C1 segment of cervical spinal cord (tissue), 14 donors: ENCODE measurements at regions not wholly inside any gene's neighbourhood (a gene's known extent, or its start where the extent isn't known, plus 50 kb on each side); places are given as distances from the start of the nearest gene placed in this dataset.
"Not testable (repeated sequence)": the region's sequence is repeated elsewhere in the genome, so short reads cannot be mapped to it uniquely, and the experiment has no call there.

Experiments
- DNase-seq, 14 donors: peaks; one replicate each; lab custom pipeline; 2025; lab: John Stamatoyannopoulos, UW

DNA sequence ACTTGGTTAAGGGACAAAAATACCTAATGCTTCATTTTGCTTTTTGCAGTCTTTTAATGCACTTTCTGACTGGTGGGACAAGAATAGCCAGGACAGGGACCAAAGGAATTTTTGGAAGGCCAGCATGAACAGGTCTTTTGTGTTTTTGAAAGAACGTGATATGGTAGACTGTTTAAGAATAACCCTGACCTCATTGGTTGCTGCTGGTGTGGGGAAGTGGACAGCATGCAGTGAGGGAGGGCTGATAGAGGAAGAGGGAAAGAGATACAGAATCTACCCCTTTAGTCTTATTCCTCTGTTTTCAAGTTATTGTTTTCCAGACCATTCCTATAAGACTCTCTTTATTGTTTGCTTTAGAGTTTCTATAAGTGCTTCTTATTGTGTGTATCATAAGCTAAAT, 816.2 kb downstream of the CDH11 start:
- DNase-seq, result no peak

DNA sequence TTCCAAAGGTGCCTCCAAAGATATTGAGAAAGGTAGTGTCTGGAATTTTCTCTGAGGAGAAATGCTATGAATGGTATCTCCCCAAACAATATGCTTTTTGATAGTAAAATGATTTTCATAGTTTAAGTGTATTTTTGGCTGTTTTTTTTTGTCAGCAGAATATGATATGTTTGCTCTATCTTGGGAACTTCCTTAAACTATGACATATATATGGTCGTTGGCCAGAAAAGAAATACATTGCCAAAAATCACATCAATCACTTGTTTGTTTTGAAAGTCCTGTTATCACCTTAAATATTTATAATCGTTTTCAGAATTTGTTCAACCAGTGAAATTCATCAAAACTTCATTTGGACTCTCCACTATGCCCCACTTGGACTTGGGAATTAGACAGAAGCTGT, 816.9 kb downstream of the CDH11 start:
- DNase-seq, result no peak

DNA sequence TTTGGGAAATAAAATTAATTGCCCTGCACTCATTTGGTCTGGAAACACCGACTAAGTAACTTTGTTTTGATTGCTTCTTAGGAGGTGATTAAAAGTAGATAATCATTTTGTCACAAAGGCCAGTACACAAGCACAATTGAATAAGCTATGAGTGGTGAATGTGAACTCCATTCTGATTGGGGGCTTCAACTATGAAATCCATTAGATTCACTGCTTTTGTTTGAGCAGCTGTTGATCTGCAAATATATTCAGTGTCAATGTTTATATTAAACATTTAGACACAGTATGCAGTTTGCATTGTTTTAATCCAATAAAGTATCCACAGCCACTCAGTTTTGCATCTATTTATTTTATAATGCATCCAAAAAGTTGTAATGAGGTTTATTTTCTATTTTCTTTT, 817.5 kb downstream of the CDH11 start:
- no peak for DNase-seq

DNA sequence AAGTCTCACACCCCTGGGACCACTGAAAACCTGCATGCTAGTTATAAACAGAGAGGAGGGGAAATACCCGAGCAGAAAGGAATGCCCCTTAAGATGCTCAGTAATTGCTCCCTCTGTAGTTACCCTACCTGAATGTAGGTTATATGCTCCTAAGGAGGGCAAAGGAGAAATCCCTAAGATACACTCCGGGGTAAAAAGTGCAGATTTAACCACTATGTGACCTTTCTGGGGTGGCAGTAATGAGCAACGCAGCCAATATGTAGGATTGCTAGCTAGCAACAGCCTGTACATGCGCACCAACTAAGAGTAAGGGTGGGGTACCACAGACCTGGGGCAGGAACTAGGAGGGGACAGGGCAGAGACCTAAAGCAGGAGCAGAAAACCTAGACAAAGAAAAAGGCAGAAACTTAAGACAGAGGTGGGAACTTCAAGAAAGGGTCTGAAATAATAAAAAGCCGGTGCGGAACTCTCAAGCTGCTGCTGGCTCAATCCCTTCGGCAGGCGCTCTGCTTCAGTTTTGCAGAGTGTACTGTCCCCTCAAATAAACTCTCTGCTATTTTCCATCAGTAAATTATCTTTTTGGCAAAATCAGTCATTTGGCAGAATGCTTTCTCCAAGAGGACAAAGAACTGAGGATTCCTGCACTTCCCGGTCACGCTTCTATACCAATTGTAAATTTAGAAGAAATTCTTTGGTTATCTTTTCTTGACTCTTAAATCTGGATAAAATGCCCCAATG, 823.8 kb downstream of the CDH11 start:
- no peak for DNase-seq

DNA sequence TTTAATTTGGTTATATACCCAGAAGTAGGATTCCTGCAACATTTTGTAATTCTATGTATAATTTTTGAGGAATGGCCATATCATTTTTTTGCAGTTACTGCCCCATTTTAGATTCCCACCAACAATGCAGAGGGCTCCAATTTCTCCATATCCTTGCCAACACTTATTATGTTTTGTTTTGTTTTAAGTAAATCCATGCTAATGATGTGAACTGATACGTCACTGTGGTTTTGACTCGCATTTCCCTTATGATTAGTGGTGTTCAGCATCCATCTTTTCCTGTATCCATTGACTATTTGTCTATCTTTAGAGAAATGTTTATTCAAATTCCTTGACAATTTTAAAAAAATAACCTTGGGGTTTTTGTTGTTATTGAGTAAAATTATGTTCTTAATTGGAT, 826.4 kb downstream of the CDH11 start:
- DNase-seq, result no peak

DNA sequence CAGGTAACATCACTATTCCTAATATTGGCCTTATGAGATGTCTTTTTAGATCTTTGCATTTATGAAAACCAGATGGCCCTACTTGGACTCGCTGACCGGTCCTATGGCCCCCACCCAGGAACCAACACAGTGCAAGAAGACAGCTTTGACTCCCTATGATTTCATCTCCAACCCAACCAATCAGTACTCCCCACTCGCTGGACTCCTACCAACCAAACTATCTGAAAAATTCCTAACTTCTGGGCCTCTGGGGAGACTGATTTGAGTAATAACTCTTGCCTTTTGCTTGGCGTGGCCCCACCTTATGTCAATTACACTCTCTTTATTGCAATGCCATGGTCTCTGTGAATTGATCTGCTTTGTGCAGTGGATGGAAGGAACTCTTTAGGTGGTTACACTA, 828.9 kb downstream of the CDH11 start:
- no peak for DNase-seq

DNA sequence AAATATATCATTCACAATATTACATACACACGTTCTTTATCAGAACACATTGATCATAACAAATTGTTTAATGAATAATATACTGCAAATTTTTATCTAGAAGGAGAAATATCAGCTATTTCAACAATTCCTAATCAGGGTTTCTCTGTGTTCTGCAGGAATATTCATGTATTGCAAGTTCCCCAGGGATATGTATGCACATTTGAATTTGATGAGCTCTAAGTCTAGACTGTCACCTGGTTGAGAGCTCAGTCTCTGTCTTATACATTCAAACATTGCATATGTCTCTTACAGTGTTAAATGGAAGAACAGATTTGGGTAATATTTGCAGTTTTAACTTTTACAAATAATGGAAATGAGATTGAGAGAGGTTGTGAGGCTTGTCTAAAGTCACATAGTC, 829.7 kb downstream of the CDH11 start:
- no peak for DNase-seq

DNA sequence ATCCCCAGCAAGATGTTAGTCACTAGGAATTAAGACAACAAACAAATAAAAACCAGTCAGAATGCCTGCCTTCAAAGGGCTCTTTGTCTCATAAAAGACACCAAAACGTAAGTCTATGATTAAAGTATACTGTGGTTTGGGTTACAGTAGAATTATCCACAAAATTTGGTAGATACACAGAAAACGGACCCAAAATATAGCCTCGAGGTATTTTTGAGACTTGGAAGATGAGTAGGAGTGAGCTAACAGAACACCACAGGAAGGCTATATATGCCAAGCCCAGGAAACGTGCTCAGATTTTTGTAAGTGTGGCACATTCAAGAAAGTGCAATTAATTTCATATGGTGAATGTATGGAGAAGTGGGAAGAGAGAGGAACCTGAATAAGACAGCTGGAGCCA, 831.4 kb downstream of the CDH11 start:
- DNase-seq, result no peak

DNA sequence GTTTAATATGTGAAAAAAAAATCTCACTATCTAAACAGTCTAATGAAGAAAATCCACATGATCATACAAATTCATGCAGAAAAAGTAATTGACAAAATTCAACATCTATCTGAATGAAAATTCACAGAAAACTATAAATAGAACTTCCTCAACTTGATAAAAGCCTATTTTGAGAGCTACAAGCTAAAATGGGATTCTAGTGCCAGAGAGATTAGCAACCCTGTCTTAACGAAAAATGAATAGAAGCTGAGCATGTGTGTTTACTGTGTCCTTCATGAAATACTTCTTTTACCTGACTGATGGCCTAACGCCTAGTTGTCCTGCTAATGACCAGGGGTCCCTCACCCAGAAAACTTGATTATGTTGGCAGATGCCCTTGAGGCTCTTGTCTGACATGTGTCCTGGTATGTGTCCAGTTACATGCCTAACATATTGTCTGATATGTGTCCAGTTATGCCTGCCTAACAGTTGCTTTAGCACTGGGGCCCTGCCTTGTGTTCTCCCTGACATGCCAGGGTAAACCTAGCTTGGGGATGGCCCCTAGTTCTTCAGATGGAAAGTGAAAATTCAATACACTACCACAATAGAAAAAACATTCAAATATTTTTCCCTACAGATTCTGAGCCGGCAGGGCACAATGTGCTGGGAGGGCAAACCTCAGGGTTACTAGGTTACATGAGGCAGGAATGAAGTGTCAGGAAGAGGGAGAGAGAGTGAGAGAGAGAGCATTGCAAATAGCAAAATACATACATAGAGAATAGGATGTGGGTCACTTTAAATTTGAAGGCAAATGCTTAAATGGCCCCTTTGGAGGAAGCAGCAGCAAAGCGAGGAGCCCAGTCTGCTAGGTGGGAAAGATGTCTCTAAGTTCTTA, 834.0 kb downstream of the CDH11 start:
- no peak for DNase-seq

DNA sequence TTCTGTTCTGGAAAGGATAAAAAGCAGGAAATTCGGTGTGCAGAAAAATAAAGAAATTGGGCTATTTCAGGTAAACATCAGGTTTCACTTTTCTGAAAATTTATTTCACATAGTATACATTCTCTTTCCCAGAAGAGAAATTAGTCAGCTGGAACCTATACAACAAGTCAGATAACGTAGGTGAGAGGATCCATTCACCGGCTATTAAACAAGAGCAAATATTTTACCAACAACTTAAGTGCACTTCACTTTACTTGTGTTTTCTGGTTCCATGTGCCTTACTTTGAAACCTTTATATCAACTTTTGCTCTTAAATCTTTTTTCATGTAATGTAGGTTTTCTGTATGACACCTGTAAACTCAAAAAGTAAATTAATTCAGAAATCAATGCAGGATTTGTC, 839.7 kb downstream of the CDH11 start:
- DNase-seq, result no peak

DNA sequence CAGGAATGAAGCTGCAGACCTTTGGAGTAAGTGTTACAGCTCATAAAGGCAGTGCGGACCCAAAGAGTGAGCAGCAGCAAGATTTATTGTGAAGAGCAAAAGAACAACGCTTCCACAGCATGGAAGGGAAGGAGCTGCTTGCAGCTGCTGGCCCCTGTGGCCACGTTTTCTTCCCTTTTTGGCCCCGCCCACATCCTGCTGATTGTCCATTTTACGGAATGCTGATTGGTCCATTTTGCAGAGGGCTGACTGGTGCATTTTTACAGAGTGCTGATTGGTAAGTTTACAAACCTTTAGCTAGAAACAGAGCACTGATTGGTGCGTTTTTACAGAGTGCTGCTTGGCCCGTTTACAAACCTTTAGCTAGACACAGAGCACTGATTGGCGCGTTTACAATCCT, 841.5 kb downstream of the CDH11 start:
- no peak for DNase-seq

DNA sequence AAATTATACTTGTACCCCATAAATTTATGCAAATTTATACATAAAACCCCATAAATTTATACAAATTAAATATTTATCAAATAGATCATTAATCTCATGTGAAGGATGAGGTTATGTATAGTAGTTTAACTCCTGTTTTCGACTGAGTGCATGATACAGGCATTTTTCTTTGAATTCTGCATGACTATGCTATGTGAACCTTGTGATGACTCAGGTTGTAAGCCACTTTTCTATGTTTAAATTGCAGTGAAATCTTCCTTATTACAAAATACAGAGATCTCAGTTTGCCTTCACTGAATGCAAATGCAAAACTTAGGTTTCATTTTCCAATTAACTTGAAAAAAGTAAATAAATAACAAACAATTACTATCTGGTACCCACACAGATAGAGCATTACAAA, 843.7 kb downstream of the CDH11 start:
- no peak for DNase-seq

DNA sequence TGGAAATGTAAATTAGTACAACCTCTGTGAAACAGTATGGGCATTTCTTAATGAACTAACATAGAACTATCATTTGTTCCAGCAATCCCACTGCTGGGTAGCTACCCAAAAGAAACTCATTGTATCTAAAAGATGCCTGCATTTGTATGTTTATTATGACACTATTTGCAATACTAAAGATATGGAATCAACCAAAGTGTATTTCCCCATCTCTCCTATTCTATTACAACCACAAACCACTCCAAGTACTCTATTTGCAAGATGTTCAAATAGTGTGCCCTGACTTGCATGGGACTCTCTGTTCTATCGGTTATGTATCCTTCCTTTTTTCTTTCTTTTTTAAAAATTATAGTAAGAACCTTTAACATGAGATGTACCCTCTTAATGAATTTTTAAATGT, 845.2 kb downstream of the CDH11 start:
- no peak for DNase-seq

DNA sequence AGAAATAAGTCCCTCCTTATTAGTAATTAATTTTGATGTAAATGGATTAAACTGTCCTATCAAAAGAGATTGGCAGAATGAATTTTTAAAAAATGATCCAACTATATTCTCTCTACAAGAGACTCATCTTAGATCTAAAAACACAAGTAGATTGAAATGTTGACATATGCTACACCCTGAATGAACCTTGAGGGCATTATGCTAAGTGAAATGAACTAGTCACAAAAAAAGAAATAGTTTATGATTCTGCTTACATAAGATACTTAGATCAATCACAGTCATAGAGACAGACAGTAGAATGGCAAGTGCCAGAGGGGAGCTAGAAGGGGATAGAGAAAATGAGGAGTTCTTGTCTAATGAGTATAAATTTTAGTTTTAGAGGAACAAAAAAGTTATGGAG, 849.8 kb downstream of the CDH11 start:
- no peak for DNase-seq

DNA sequence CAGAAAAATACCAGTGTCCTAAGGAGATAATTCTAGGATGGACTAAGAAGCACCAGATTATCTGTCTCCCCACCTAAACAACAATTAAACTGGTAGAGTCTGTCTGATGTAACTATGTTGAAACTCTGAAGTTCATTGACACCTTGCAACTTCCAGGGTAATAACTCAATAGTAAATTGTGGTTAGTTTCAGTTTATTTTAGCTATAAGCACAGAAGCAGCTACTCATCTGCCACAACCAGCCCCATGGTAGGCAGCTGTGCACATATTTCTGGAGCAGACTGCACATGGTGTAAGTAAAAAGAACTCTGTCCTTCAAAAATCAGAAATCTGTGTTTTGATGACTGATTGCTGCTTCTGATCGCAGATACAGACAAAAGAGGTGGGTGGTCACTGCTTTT, 852.1 kb downstream of the CDH11 start:
- DNase-seq, result no peak

DNA sequence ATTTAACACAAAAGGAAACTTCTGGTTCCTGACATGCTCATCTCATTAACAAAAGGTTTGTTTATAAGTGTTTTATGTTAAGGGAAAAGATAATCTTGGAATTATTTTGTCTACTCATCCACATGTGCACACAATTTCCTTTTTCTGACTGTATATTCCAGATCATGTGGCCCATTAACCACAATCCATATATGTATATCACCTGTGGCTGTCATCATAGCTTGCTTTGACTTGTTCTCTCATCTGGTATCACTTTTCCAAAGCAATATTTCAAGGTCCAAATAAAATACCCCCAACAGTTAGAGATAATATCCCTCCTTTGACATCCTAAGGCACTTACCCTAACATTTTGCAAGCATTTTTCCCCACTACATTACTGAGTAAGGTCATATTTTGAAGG, 856.1 kb downstream of the CDH11 start:
- no peak for DNase-seq

DNA sequence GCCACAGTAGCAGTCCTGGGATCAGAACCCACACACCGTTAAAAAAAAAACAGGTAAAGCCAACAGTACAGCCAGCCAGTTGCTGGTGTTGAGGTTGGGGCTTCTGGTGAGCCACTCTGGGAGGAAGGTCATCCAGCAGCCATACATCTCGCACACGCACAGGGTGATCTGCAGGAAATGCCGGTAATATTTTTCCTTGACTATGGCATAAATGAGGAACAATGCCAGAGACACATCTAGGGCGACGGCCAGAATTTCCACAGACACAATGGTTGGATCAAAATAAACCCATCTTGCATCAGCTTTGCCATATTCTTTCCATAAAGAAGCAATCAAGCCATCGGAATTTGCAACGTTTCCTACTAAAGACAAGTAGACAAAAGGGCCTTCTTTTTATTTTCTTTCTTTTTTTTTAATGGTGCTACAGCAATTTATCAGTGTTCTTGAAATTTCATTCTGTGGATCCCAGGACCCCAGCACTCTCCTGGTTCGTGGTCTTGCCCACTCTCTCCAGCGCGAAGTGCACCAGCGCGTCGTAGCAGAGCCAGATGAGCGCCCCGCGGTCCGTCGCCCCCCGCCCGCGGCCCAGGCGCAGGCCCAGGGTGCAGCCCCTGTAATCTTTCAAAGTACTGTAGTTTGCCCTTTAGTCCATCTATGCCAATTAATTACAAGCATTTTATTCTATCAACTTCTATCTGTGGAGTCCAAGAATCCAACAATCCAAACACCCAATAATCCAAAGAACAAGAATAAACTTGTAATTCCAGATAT, 861.0 kb downstream of the CDH11 start:
- DNase-seq, result not testable (repeated sequence)

DNA sequence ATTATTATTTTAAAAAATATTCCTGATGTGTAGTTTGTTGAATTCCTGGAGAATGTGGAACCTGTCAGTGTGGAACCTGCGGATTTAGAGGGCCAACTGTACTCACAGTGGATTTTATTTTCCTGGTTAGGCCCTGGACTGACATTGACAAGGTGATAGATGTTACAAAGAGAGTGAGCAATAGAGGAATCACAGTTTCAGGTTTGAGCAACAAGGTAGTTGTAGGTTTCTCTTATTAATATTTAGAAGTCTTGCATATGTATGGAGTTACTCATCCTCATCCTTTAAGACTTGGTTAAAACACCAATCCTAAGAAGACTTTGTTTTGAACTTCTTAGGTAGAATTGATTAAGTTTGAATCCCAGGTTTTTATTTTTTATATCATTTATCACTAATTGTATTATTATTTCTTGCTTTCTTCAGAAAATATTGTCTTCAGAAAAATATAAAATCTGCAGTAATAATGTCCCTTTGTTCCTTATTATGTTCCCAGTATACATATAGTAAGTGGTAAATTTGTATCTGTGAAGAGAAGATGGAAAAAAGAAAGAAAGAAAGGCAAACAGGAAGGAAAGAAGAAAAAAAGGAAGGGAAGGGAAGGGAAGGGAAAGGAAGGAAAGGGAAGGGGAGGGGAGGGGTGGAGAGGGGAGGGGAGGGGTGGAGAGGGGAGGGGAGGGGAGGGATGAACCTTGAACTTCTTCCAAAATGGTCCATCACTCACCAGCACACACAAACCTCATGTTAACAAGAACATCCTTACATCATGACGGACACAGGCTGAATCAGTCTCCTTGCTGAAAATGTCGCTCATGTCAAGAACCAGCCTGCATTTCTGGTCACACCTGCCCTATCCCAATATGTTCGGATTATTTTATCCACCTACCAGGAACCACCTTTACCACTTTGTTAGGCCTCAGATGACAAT, 867.2 kb downstream of the CDH11 start:
- no peak for DNase-seq

DNA sequence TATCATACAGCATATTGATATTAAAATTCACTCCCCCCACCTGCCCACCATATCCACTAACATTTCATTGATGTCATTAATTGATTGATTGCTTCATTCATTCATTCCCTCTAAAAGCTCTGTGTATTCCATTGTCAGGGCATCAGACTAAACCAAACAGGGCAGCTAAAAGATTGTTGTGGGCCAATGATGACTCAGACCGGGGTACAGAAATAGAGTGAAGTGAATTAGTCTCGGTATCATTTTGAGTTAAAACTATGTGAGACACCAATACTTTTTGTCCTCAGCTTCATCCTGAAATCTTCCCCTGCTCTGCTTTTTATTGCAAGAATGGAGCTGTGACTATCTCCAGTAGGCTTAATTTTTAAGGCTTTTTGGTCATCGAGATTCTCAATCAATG, 868.3 kb downstream of the CDH11 start:
- no peak for DNase-seq

DNA sequence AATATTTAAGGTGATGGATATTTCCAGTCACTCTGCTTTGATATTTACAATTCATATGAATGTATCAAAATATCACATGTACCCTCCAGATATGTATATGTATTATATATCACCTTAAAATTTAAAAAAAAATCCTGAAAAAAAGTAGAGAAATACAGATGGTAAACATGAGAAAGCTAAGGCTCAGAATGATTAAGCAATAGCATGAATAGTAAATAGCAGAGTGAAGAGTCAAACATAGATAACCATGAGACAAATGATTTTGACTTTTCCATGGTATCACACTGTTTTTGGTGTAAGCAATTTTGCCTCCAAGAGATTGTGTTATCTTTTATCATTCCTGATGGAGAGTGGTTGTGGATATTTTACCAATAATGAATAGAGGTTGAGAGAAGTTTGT, 868.8 kb downstream of the CDH11 start:
- DNase-seq, result no peak

DNA sequence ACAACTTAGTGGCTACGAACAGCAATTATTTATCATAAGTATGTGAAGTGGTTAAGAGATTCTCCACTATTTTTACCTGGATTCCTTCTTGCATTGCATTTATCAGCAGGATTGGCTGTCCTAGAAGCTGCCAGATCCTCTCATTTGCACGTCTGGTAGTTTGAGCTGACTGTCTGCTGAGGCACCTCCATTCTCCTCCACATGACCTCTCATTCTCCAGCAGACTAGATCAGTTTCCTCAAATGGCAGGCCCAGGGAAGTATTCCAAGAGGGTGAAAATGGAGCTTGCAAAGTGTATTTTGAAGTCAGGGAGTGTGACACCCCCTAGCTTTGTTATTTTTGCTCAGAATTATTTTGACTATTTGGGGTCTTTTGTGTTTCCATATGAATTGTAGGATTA, 870.1 kb downstream of the CDH11 start:
- no peak for DNase-seq
